ENCODE measurements at regions not wholly inside any gene's neighbourhood (a gene's known extent, or its start where the extent isn't known, plus 50 kb on each side); places are given as distances from the start of the nearest gene placed in this dataset.
"Not testable (repeated sequence)": the region's sequence is repeated elsewhere in the genome, so short reads cannot be mapped to it uniquely, and the experiment has no call there.

DNA sequence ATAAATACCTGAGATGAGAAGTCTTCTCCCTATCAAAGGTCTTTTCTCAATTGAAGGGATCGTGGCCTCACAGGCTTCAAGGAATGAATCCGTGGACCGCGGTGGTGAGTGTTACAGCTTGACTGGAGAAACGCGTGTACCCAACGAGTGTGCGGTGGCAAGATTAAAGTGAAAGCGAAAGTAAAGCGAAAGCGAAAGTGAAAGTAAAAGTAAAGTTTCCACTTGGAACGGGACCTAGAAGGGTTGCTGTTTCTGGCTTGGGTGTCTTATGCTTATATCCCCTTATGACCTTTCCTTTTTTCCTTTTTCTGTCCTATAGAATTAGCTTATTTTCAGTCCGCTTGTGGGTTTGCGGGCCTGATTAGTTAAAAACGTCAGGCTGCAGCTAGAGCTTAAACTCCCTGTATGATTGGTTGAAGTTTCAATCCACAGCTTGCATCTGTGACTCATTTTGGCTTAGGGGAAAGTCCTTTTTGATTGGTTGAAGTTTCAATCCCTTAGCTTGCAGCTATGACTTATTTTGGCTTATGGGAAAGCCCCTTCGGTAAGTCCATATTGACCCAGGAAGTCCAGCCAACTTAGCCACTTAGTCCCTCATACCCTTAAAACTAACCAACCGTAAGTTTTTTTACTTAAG is 924.3 kb upstream of the CDH10 start:
- DNase-seq: no peak

DNA sequence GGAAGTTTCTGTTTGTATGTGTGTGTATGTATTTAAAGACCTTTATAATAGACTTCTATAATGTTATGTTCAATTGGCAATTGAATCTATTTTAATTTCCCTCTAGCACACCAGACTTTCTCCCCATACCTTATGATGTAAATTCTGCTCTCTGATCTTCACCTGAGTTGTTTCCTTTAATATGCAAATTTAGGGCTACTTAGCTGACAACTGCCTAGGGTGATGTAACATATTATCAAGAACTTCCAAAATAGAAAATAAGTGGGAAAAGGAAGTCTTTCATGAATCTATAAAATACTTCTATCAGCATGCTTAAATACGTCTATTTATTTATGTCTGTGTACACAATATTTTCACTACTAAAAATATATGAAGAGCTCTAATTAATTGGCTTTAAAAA is 923.5 kb upstream of the CDH10 start:
- DNase-seq: no peak

DNA sequence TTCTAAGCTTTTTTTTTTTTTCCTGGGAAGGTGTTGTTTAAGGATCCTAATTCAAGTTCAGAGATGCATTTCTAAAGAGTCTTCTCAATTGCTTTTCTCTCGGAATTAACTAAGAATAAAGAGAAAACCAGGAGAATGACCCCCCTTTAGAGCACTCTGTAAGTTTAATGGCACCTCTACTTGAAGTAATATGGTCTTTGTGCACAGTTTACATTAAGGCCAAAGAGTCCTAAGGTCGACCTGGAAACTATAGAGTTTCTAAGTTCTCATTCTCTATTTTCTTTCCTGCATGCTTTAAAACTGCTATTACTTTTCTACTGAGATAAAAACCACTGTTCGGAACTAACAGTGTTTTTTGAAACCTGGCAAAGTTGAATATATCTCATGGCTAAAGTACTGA is 923.1 kb upstream of the CDH10 start:
- DNase-seq: no peak

DNA sequence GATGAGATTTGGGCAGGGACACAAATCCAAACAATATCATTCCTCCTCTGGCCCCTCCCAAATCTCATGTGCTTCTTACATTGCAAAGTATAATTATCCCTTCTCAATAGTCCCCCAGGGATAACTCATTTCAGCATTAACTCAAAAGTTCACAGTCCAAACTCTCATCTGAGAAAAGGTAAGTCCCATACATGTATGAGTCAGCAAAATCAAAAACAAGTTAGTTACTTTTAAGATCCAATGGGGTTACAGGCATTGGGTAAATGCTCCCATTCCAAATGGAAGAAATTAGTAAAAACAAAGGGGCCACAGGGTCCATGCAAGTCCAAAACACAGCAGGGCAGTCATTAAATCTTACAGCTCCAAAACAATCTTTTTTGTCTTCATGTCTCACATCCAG is 917.9 kb upstream of the CDH10 start:
- DNase-seq: no peak

- no peak for DNase-seq
These were observed 909.3 kb upstream of the CDH10 start for GRCh38 chr5:25554077-25554476.

- DNase-seq: no peak
These were observed 908.2 kb upstream of the CDH10 start for GRCh38 chr5:25552871-25553481.

DNA sequence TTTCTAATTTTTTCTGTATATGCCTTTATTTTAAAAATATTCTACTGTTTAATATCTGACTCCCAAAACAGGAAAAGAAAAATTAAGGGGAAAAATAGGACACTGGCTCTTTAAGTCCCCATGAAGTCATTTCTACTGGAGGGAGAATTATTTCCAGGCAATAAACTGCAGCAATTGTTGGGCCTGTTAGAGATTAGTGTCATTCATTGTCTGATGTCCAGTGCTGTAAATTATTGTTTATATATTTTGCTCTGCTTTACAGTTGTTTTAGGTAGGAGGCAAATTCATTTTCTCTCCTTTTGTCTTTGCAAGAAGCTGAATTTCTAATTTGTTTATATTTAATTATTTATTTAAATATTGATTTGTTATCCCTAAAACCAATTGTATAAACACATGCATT is 906.0 kb upstream of the CDH10 start:
- peak in 1 of 2 experiments; percentile 35 for DNase-seq

DNA sequence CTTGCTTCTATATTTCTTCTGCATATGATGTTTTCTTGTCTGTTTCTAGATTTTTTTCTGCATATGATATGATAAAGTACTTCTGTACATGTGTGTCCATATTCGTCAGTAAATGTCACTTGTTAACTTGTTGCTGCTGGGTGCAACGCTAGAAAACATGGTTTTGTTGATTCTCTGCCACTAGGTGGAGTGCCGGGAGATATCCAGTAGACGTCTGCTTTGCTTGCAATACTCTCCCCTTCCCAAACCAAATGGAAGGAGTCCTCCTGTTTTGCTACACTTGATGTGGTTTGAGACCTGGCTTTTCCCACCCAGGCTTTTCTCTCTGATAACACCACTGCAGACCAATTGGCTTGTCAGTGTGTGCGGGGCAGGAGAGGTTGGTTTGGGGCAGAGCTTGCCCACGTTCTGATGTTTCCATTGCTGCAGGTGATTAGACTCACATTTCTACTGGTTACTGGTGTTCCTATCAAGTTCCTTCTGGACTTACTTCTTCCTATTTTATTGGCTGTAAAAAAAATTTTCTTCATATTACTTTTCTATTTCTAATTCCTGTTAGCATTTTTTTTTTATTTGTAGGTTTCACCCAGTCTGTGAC is 900.0 kb upstream of the CDH10 start:
- DNase-seq: peak; percentile 58 to 78

- no peak for DNase-seq
These were observed 895.9 kb upstream of the CDH10 start for GRCh38 chr5:25540628-25541027.

DNA sequence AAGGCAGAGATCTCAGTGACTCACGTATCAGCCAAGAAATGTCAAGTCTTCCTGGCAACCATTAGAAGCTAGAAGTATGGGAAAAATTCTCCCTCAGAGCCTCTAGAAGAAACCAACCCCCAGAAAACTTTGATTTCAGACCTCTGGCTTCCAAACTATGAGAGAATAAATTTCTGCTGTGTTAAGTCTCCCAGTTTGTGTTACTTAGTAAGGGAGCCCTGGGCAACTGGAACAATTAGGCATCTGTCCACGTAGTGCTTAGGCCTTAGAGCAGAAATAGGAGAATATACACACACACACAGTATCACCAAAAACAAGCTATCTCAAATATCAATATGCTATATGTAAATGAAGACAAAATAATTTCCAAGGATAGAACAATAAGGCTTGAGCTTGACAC is 894.8 kb upstream of the CDH10 start:
- no peak for DNase-seq

DNA sequence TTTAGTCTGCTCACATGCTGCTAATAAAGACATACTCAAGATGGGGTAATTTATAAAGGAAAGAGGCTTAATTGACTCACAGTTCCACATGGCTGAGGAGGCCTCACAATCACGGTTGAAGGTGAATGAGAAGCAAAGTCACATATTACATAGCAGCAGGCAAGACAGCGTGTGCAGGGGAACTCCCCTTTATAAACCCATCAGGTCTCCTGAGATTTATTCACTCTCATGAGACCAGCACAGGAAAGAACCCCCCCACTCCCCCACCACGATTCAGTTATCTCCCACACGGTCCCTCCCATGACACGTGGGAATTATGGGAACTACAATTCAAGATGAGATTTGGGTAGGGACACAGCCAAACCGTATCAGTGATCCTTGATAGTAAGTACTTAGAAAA is 891.7 kb upstream of the CDH10 start:
- DNase-seq: not testable (repeated sequence)

DNA sequence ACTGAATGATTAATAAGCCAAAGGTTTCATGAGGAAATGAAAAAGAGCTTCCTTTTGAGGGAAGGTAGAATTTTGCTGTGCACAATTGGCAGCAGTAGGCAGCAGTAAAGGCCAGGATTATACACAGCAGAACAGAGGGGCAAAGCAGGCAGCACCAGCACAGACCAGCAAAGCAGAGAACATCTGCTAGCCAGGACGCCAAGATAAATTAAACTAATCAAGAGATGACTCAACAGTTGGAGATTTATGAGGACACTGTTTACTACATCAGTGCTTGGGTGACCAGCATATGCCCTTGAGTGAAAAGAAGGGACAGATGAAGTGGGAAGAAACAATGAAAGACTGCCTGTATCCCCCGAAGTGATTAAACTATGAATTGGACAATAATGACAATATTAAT is 871.4 kb upstream of the CDH10 start:
- DNase-seq: no peak

DNA sequence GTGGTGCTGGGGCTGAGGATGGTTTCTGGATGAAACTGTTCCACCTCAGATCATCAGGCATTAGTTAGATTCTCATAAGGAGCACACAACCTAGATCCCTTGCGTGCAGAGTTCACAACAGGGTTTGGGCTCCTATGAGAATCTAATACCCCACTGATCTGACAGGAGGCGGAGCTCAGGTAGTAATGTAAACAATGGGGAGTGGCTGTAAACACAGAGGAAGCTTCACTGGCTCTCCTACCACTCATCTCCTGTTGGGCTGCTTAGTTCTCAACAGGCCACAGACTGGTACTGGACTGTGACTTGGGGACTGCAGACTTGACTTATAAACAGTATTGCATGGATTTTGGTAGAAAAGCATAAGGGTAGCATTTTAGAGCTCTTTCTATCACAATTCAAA is 870.7 kb upstream of the CDH10 start:
- DNase-seq: no peak

GRCh38 chr5:25510692-25511091 is 865.9 kb upstream of the CDH10 start:
- DNase-seq: not testable (repeated sequence)

GRCh38 chr5:25508011-25508410 is 863.2 kb upstream of the CDH10 start:
- not testable (repeated sequence) for DNase-seq

DNA sequence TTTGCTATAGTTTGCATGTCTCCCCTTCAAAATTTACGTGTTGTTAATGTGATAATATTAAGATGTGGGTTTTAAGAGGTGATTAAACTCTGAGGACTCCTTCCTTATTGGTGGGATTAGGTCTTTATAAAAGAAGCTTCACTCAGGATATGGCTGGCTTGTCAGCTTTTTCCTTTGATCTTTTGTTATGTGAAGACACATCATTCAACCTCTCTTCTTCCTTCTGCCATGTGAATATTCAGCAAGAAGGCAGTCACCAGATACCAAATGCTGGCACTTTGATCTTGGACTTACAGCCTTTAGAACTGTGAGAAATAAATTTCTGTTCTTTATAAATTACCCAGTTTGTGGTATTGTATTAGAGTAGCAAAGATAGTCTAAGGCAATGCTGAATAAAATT is 855.9 kb upstream of the CDH10 start:
- no peak for DNase-seq

- DNase-seq: no peak
These were observed 845.2 kb upstream of the CDH10 start for GRCh38 chr5:25489834-25490538.

DNA sequence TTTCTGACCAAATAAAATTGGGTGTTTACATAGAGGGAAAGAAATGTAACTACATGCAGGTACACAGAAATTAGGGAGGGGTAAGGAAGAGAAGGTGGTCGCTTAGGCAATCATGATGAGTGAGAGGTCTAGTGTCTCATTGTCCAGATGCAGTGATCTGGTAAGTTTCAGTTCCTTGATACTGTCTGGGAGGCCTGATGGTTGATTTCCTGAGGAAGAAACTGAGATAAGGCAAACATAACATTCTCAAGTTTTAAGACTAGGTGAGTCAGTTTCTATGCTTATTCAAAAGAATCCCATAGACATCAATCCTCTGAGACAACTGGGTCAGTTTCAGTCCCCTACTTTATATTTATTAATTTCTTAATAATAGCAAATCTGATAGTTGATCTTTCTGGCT is 843.3 kb upstream of the CDH10 start:
- DNase-seq: no peak

DNA sequence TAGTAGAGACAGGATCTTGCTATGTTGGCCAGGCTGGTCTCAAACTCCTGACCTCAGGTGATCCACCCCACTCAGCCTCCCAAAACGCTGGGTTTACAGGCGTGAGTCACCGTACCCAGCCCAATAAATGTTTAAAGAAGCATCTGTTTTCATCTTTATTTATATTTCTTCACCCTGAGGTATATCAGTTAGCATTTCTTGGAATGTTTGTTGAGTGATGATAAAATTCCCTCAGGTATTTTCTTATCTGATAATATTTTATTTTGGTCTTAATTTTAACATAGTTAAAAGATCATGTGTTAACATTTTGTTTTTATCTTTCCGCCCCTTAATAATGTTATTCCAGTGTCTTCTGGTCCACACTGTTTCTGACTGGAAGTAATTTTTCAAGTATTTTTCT is 839.6 kb upstream of the CDH10 start:
- no peak for DNase-seq

DNA sequence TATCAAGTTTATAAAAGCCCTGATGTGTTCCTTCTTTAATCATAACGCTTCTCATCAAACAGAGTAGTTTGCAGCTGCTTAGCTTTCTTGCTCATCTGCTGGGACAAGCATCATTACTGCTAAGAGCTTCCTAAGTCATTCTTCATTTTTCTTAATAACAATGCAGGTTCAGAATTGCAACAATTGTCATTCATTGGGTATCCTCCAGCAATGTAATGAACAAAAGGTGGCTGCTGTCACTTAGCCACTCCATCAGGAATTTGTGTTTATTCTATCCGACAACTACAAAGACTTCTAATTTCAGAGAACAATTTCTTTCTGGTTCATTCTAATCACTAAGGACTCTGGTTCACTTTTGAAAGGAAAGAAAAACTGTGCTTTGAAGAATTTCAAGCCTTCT is 836.7 kb upstream of the CDH10 start:
- DNase-seq: peak; percentile 27 to 34

- no peak for DNase-seq
These were observed 814.3 kb upstream of the CDH10 start for GRCh38 chr5:25459082-25459481.

GRCh38 chr5:25458628-25459027 is 813.9 kb upstream of the CDH10 start:
- no peak for DNase-seq

- DNase-seq: no peak
These were observed 808.7 kb upstream of the CDH10 start for GRCh38 chr5:25453500-25453899.

GRCh38 chr5:25451294-25451693 is 806.5 kb upstream of the CDH10 start:
- DNase-seq: no peak
